ENCODE measurements at regions not wholly inside any gene's neighbourhood (a gene's known extent, or its start where the extent isn't known, plus 50 kb on each side); places are given as distances from the start of the nearest gene placed in this dataset.
"Not testable (repeated sequence)": the region's sequence is repeated elsewhere in the genome, so short reads cannot be mapped to it uniquely, and the experiment has no call there.

DNA sequence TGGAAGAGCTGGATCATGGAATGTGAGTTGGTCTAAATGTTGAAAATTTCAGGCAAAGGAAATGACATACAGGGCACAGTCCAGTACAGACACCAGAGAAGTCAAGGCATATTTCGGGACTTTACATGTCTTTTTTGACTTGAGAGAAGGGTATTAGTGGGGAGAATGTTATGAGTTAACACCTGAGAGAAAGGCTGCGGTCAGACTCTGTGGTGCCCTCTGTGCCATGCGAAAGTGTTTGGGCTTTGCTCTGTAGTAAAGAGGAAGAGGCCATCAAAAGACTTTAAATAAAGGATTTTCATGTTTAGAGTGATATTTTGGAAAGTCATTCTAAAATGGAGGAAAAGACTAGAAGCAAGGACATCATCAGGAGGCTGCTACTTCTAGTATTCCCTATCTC, 607.4 kb downstream of the CCSER2 start:
- no peak for DNase-seq (ENCODE audit: low read depth in 2 of 2)

DNA sequence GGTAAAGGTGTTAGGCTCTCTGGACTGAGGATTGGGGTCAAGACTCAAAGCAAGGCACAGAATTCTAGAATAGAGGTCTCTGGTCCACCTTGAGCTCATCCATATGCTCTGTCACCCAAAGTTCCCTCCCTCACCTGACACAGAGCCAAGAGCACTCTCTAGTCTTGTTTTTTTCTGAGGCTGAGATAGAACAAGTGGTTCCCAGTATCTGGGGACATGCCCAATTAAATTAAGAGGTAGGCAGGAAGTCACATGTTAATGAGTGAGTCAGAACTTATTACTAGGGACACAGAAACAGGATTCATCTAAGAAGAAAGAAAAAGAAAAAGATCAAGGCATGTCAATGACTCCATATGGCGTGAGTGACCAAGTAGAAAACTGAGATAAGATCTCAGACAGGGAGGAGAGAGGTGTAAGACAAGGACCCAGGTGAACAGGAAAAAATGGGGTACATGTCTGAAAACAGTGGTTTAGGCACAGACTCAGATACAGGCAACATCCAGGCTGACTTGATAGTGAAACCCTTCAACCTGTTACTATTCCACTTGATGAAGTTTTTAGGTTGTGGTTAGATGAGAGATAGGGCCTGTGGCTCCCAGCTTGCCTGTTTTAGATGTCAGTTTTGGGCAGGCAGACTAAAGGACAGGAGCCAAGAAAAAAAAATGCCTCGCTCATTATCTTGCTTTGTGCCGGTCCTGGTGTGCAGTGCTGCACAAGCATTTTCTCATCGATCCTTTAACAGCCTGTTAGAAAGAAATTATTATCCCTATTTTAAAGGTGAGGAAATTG, 609.9 kb downstream of the CCSER2 start:
- no peak for DNase-seq (ENCODE audit: low read depth in 2 of 2)

DNA sequence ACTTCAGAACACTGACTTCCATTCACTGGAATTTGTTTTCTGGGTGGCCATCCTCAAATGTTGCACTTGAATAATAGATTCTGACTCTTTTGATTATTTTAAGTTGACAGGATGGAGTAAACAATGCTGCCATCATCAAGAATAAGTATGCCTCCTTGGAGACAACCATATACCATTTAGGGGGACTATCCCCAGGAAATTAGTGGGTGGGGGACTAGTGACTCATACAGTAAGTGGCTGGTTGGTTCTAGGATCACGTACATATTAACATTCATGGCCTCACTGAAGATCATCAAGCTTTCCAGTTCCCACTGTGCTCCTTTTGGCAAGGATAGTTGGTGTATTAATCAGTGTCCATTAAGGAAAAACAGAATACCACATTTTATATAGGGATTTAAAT, 615.2 kb downstream of the CCSER2 start:
- no peak for DNase-seq (ENCODE audit: low read depth in 2 of 2)

DNA sequence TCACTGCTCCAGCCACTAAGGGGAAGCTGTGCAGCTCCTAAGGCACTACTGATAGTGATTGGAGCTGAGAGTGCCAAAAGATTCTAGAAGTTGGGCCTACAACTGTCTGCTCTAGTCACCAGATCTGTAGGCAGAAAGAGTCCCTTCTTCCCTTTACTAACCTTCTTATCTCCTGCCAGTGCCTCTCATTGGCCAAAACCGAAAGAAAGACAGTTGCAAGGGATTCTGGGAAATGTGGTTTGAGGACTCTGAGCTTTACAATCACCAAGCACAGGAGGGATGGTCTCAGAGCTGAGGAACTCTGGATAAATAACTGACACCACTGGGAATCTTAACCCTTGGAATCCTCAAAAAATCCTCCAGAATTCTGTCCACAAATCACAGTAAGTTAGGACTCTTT, 615.8 kb downstream of the CCSER2 start:
- no peak for DNase-seq (ENCODE audit: low read depth in 2 of 2)

DNA sequence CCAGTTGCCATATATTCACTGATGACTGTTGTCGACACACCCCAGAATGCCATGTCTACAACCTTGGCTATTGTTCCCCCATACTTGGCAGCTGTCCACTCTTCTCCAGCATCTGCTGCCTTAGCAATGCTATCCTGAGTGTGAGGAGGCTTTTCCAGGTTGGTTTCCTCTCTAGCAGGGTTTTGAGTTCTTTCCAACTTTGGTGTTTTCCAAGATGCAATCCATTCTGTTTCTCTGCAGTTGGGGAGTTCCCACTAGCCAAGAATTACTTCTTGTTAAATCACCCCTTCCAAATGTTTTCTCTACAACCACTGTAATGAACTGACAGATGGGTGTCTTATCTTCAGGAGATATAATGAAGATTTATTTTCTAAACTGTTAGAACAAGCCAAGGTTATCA, 617.4 kb downstream of the CCSER2 start:
- no peak for DNase-seq (ENCODE audit: low read depth in 2 of 2)

DNA sequence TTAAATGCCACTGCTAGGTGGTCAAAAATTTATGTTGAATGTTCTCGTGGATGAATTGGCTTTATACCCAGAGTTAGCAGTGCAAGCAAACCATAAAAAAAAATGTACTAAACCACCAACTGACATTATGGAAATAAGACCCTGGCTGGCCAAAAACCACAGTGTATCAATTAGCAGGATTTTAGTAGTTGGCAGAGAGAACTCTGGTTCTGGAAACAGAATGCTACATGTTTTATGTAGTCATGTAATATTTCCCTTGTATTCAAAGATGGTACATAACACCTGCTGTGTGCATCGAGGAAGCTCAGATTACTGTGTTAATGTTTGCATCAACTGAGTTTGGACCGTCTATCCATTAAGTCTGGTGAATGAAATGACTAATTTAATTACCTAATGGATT, 618.5 kb downstream of the CCSER2 start:
- DNase-seq (ENCODE audit: low read depth in 2 of 2) = no peak

DNA sequence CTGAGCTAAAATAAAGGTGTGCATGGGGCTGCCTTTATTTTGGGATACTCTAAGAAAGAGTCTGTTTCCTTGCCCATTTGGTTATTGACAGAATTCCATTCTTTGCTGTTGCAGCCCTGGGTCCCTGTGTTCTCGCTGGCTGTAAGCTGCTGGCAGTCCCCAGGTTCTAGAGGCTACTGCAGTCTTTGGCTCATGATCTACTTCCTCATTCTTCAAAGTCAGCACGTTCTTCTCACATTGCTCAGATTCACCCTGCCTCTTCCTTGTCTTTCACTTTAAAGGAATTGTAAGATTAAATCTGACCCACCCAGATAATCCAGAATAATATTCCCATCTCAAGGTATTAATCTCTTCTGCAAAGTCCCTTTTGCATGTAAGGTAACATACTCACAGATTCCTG, 620.3 kb downstream of the CCSER2 start:
- no peak for DNase-seq (ENCODE audit: low read depth in 2 of 2)

DNA sequence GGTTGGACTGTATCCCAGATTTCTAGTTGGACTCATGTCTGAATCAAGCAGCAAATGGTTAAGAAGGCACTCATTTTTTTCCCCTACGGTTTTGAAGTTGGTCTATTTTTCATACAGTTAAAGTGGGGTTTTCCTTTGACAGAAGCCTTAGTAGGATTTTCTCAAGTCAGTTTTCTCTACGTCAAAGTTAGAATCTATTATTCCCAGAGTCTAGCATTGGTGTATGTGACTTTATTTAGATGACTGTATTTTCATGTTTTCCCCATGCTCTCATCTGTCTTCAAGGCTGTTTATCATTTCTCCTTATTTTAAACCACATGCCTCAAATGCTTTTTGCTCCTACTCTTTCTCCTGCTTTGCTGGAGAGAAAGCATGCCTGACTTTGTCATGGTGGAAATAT, 623.2 kb downstream of the CCSER2 start:
- no peak for DNase-seq (ENCODE audit: low read depth in 2 of 2)

DNA sequence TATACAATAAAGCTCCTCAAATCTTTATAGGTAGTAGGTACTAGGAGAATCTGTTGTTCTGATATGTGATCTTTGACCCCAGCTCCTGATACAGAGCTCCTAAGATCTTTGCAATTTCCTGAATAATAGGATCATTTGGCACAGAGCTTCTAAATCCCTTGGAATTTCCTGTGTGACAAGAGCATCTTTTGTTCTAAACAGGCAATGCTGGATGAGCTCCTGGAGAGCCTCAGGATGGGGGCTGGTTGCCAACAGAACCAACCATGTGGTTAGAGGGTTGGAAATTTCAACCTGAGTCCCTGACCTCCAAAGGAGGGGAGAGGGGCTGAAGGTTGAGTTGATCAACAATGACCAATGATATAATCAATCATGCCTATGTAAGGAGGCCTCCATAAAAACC, 629.0 kb downstream of the CCSER2 start:
- DNase-seq (ENCODE audit: low read depth in 2 of 2) = no peak

DNA sequence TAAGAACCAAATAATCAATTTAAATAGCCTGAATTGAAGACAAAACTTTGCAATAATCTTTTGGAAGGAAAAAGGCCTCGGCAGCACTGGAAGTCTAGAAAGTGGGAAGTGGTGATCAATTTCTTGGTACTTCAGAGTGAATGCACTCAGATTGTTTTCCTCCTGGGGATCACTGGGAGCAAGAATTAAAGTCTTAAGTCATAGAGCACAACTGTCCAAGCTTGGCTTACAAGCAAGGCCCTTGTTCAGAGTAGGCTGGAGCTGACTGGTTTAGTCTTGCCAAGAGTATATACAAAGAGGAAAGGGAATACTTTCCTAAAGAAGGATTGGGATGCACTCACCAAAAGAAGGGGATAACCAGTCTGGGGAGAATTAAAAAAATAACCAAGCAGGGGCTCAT, 637.1 kb downstream of the CCSER2 start:
- no peak for DNase-seq (ENCODE audit: low read depth in 2 of 2)

DNA sequence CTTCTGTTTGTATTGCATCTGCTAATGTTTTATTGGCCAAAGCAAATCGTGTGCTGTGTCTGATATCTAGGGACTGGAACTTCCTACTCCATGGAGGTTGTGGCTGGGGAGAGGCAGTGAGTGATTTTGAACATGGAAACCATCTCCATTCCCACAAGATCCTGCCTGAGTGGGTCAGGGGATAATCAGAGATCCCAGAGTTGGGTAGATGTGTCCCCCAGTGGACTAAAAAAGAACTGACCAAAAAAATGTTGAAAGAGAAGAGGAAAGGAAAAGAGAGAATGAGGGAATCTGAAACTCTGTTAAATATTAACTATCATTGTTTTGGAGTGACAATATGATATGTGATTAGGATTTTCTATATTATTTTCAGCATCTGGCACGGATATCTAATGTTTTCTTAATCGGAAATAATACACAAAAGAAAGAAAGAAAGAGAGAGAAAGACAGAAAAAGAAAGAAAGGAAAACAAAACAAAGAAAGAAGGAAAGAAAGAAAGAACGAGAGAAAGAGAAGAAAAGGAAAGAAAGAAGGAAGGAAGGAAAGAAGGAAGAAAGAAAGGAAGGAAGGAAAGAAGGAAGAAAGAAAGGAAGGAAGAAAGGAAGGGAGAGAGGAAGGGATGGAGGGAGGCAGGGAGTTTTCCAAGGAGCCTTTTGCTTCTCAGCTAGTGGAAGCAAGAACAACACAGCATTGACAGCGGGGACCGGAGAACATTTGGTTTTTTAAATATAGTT, 638.5 kb downstream of the CCSER2 start:
- DNase-seq (ENCODE audit: low read depth in 2 of 2) = no peak

DNA sequence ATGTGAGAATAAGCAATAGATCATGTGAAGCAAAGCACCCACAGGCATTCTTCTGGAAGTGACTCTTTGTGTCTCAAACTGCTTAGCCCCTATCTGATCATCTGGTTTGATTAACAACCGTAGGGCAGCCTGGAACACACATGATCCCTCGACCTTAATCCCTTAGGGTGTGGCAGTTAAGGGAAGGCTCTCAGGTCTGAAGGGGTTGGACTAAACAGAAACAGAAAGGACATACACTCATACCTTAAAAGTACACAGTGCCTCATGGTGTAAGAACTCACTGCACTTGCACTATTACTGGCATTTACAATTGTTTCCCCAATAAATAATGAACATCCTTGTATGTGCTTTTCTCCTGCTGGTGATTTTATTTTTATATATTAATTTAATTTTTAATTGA, 640.9 kb downstream of the CCSER2 start:
- DNase-seq (ENCODE audit: low read depth in 2 of 2) = not testable (repeated sequence)

DNA sequence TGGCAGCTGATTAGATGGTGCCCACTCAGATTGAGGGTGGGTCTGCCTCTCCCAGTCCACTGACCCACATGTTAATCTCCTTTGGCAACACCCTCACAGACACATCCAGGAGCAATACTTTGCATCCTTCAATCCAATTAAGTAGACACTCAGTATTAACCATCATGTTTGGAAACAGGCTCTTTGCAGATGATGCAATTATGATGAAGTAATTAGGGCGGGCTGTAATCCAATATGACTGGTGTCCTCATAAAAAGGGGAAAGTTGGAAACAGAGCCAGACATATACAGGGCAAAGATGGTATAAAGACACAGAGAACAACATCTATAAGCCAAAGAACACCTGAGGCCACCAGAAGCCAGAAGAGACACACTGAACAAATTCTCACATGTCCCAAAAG, 658.6 kb downstream of the CCSER2 start:
- no peak for DNase-seq (ENCODE audit: low read depth in 2 of 2)

DNA sequence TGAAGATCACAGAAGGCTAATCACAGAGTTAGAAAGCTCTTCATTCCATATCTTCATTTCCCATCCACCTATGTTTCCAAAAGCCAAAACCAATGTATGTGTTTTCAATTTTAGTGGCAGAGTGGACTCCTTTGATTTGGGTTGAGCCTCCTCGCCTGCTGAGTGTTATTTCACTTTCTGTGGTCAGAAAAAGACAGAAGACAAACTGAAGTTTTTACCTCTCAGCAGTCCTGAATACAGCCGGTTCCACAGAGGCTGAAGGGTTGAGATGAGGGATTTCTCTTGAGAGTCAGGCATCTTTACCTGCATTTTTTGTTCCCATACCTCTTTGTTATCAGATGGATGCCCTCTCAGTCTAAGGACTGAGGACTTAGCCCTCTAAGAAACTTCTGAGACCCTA, 659.6 kb downstream of the CCSER2 start:
- no peak for DNase-seq (ENCODE audit: low read depth in 2 of 2)

DNA sequence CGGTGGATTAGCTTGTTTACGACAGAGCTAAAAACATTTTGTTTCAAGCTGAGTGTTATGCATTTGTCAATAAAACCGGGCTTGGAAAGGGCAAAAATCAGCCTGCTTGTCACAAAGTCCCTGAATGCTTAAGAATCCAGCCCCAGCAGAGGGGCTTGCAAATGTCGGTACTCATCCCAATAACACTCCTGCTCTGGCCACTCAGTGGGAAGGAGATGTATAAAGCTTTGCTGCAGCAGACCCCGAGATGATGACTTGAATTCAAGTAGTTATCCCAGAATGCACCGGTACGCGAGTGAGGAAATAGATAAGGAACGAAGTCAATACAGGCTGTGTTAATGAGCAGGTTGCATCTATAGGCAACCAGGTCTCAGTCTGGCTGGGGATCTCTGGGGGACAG, 662.3 kb downstream of the CCSER2 start:
- no peak for DNase-seq (ENCODE audit: low read depth in 2 of 2)

DNA sequence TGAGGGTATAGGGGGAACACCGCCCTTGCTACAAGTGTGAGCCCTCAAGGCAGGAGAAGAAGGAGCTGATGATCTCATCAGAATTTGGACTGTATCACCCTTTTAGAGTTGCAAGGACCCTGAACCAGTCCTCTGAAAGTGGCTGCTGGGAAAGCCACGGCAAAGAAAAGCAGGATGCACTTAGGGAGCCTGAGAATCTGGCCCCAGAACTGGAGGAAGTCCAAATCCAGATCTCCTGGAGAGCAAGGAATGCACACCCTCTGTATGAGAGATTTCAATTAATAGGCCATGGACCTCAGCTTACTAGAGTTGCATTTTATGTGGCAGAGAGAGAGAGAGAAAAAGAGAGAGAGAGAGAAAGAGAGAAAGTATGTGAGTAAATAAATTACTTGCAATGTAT, 662.9 kb downstream of the CCSER2 start:
- DNase-seq (ENCODE audit: low read depth in 2 of 2) = no peak

DNA sequence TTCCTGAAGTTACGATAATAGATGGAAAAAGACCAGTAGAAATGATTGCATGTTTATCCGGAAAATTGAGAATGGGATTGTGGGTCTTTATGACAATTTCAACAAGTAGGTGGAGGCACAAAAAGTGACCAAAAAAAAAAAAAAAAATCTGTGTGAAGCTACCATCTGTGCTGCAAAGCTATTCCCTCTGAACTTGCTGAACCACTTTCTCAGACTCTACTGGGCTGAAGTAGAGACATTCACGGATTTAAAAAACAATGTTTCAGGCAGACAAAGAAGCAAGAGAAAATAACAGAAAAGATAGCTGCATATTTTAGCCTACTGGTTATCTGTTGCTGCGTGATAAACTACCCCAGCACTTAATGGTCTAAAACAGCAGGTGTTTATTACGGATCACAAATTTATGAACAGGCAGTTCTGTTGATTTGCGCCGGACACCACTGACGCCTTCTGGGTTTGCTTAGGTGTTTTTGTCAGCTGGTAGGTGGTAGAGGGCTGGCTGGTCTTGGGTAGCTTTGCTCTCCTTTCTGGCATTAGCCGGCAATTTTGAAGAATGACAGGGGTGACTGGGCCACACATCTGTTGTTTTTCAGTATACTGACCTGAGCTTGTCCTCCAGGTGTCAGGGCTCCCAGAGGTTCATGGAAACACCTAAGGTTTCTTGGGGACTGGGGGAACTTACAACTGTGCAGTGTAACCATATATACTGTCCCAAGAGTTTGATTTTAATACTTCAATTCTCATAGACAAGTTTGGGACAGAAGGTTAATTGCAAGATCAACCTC, 665.1 kb downstream of the CCSER2 start:
- no peak for DNase-seq (ENCODE audit: low read depth in 2 of 2)

DNA sequence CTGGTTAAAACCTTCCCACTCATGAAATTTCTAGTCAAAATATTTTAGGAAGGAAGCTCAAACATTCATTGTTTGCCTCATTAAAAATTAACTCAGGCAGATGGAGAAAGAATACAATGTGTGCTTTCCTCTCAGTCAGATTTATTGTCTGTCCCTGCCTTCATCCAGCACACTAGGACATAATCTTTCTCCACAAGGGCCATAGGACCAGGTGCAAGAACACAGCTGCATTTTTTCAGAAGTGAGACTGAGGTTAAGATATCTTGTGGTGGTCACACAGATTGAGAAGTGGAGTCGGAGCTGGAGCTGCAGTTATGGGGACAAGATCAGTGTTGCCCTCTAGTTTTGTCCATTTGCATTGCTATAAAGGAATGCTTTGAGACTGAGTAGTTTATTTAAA, 666.3 kb downstream of the CCSER2 start:
- DNase-seq (ENCODE audit: low read depth in 2 of 2) = no peak

DNA sequence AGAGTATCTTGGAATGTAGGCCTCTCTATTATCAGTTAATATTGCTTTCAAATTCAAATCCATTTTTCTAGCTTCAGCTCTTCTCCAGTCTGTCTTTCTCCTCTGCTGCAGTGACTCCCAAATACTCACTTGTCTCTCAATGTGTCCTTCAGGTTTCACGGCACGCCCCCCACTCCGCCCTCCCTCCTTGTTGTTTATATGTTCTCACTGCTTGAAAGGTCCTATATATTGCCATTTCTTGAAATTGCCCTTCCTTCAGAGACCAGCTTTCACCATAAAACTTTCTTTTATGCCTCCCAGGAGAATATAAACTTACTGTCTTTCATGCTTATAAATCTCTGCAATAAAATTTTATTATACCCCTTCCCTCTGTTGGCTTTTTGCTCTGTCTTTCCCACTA, 668.2 kb downstream of the CCSER2 start:
- DNase-seq (ENCODE audit: low read depth in 2 of 2) = no peak

DNA sequence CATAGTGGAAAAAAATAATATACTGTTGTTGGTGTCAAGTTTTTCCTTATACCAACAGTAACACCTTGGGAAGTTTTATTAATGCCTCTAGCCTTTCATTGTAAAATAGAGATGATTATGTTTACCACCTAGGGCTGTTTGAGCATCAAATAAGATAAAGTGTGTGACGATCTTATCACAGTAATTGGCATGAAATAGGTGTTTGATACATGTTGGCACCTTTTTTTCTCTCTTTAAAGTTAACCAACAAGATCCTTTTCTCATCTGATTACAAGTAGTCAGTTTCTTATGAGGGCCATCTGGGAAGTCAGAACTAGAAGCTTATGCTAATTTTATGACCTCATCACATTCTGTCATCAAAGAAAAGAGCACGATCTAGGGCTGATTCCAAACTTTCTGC, 669.5 kb downstream of the CCSER2 start:
- DNase-seq (ENCODE audit: low read depth in 2 of 2) = no peak

DNA sequence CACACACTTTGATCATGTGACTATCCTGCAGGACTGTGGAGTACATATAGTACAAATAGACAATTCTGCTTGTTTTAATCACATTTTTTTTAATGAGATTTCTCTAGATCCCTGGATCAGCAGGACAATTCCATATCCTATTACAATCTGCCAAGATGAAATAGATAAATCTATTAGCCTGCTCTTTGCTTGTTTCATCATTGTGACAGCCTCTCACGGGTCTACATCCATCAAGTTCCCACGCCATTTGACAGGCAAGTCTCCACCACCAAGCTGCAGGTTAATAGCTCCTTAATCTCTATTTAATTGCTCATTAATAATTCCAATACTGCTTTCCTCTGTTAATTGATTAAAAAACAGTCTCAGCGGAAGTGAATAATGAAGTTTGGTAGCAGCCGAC, 671.5 kb downstream of the CCSER2 start:
- no peak for DNase-seq (ENCODE audit: low read depth in 2 of 2)

DNA sequence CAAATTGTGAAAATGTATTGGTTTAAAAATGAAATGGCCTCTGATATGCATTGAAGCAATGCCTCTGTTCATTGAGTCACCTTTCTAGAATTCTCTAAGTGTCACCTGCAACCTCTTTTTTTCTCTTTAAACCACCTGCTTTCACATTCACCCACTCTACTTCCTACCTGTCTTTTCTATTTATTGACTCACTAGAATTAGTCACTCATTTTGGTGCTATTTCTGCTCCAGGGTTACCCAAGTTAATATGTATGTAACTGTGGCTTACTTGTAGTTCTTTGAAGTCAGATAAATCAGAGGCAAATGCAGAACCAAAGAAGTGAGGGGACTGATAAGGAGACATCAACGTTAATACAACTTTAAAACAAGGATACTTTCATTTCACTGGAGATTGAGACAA, 674.7 kb downstream of the CCSER2 start:
- DNase-seq (ENCODE audit: low read depth in 2 of 2) = no peak

Data from stimulated activated CD8-positive, alpha-beta memory T cell treated with anti-CD3 and anti-CD28 coated beads, Interleukin-2, amount 100 ng/mL, for 48 hours (primary cell).